NCI-H2107 treated with DMSO at 0.1 percent for 48 hours (cell line): ENCODE measurements at regions not wholly inside any gene's neighbourhood (a gene's known extent, or its start where the extent isn't known, plus 50 kb on each side); places are given as distances from the start of the nearest gene placed in this dataset.
A peak's percentile ranks its signal among the peaks of the same experiment; 100 is the strongest.

ENCODE experiments used
- DNase-seq: peaks from one replicate; lab custom pipeline; 2025; ENCODE audit not compliant: unreplicated experiment; lab: John Stamatoyannopoulos, UW

GRCh38 chr2:136376798-136377211, 258.9 kb upstream of the CXCR4 start:
- DNase-seq: no peak

GRCh38 chr2:136376211-136376610, 258.3 kb upstream of the CXCR4 start:
- DNase-seq: no peak

- no peak for DNase-seq
Measured at GRCh38 chr2:136375017-136375901, 257.3 kb upstream of the CXCR4 start.

- DNase-seq: no peak
Measured at GRCh38 chr2:136373841-136374240, 255.9 kb upstream of the CXCR4 start.

GRCh38 chr2:136373029-136373428, 255.1 kb upstream of the CXCR4 start:
- no peak for DNase-seq

- DNase-seq: peak; percentile 25
Measured at GRCh38 chr2:136363900-136364299, 246.0 kb upstream of the CXCR4 start.

GRCh38 chr2:136363470-136363869, 245.5 kb upstream of the CXCR4 start:
- peak; percentile 53 for DNase-seq

- DNase-seq: no peak
Measured at GRCh38 chr2:136362676-136363390, 244.9 kb upstream of the CXCR4 start.

- DNase-seq: no peak
Measured at GRCh38 chr2:136361521-136361920, 243.6 kb upstream of the CXCR4 start.

GRCh38 chr2:136360790-136361189, 242.8 kb upstream of the CXCR4 start:
- DNase-seq: no peak

- no peak for DNase-seq
Measured at GRCh38 chr2:136359121-136359965, 241.4 kb upstream of the CXCR4 start.

- DNase-seq: no peak
Measured at GRCh38 chr2:136358576-136358975, 240.6 kb upstream of the CXCR4 start.

- no peak for DNase-seq
Measured at GRCh38 chr2:136357007-136357380, 239.0 kb upstream of the CXCR4 start.

GRCh38 chr2:136356125-136357006, 238.4 kb upstream of the CXCR4 start:
- no peak for DNase-seq

- DNase-seq: no peak
Measured at GRCh38 chr2:136351684-136352083, 233.7 kb upstream of the CXCR4 start.

- DNase-seq: no peak
Measured at GRCh38 chr2:136347981-136348380, 230.0 kb upstream of the CXCR4 start.

GRCh38 chr2:136344339-136344738, 226.4 kb upstream of the CXCR4 start:
- DNase-seq: no peak

- DNase-seq: no peak
Measured at GRCh38 chr2:136342138-136342537, 224.2 kb upstream of the CXCR4 start.

- DNase-seq: no peak
Measured at GRCh38 chr2:136334967-136335366, 217.0 kb upstream of the CXCR4 start.

- DNase-seq: no peak
Measured at GRCh38 chr2:136332436-136333095, 214.6 kb upstream of the CXCR4 start.
